T-helper 1 cell treated with Interleukin-12 subunit alpha and Interleukin-12 subunit beta and Interleukin-4 antibody, amounts not matched to agents 30 μg/mL and 1 μg/mL, for 36 hours (primary cell): ENCODE measurements at regions not wholly inside any gene's neighbourhood (a gene's known extent, or its start where the extent isn't known, plus 50 kb on each side); places are given as distances from the start of the nearest gene placed in this dataset.
"Not testable (repeated sequence)": the region's sequence is repeated elsewhere in the genome, so short reads cannot be mapped to it uniquely, and the experiment has no call there.

Experiments used
- H3K27ac Mint-ChIP-seq: one replicate; pipeline ENCODE4 v1.8.0; 2021; ENCODE audit warnings: mild to moderate bottlenecking, mixed read lengths
- H3K27me3 Mint-ChIP-seq: one replicate; pipeline ENCODE4 v1.8.0; 2021; ENCODE audit warnings: low read depth, mixed read lengths
- H3K36me3 Mint-ChIP-seq: one replicate; pipeline ENCODE4 v1.8.0; 2021; ENCODE audit warnings: low read depth, mixed read lengths
- H3K4me1 Mint-ChIP-seq: one replicate; pipeline ENCODE4 v1.8.0; 2021; ENCODE audit warnings: low read depth, mixed read lengths
- H3K4me3 Mint-ChIP-seq: one replicate; pipeline ENCODE4 v1.8.0; 2021; ENCODE audit warnings: mild to moderate bottlenecking, moderate library complexity, mixed read lengths
- H3K9me3 Mint-ChIP-seq: one replicate; pipeline ENCODE4 v1.8.0; 2021; ENCODE audit warnings: mixed read lengths

- Mint-ChIP-seq H3K27ac (no peak overlapping the region), H3K27me3 (no peaks in the 10 kb centered on the region), H3K9me3 (no peaks in the 10 kb centered on the region), H3K4me3 (no peak overlapping the region), H3K36me3 (no peaks in the 10 kb centered on the region), H3K4me1 (no peaks in the 10 kb centered on the region)
Measured at GRCh38 chr4:106801386-106801785, 234.7 kb downstream of the DKK2 start.

DNA sequence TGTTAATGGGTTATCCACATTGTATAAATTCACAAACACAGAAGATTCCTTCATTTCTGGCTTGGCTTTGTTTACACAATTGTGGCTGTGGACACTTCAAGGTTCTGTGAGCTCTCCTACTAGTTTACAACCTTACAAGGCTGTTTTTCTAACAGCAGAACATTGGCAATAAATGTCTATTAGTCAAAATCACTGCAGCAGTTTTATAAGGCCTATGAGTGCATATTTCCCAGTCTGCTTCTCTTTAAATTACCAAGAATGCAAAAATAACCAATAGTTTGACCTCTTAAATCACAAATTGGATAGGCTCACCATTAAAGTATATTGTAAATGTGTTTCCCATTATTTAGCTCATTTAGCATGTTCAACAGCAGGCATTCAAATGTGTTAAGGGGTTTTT, 239.2 kb downstream of the DKK2 start:
- Mint-ChIP-seq H3K27me3 (no peaks in the 10 kb centered on the region), H3K27ac (no peak overlapping the region), H3K36me3 (no peaks in the 10 kb centered on the region), H3K4me3 (no peak overlapping the region), H3K9me3 (no peaks in the 10 kb centered on the region), H3K4me1 (no peaks in the 10 kb centered on the region)

DNA sequence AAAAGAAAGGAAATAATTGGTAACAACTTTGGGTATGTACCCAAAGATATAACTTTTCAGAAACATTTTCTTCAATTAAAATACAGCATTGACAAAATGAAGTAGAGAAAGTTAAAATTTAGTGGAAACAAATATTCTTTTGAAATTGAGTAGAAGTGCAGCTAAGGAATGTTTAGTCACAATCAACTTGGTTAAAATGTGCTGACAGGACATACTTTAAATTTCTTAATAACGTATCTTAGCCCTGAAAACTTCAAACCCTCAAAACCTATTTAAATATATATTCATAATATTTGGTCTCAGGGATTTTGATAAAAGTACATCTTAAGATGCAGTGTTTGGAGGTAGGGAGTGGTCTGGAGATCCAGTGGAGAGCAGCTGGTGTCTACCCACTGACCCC, 240.8 kb downstream of the DKK2 start:
- Mint-ChIP-seq H3K4me3 (no peak overlapping the region), H3K9me3 (no peaks in the 10 kb centered on the region), H3K27me3 (no peaks in the 10 kb centered on the region), H3K27ac (no peak overlapping the region), H3K4me1 (no peaks in the 10 kb centered on the region), H3K36me3 (no peaks in the 10 kb centered on the region)

DNA sequence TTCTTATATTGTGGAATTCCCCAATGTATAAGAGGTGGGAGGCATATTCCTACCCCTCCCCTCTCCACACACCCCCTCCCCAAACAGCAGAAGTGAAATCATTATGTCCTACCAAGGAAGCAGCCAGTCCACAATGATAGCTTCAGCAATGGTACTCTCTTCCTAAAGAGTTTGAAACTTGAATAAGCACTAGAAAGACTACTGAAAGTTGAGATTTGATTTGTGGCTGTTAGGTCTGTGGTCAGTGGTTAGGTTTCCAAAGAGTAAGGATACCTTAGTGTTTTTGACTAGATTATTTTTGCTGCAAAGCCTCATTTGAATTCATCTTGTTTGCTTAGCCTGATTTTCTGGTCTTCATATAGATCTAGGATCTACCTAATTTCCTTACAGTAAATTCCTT, 242.2 kb downstream of the DKK2 start:
- Mint-ChIP-seq H3K27me3 (no peaks in the 10 kb centered on the region), H3K27ac (no peak overlapping the region), H3K9me3 (no peaks in the 10 kb centered on the region), H3K36me3 (no peaks in the 10 kb centered on the region), H3K4me1 (no peaks in the 10 kb centered on the region), H3K4me3 (no peak overlapping the region)

GRCh38 chr4:106775636-106776035, 260.5 kb downstream of the DKK2 start:
- Mint-ChIP-seq H3K36me3 (no peaks in the 10 kb centered on the region), H3K4me3 (no peak overlapping the region), H3K27me3 (no peaks in the 10 kb centered on the region), H3K9me3 (no peaks in the 10 kb centered on the region), H3K4me1 (no peaks in the 10 kb centered on the region), H3K27ac (no peak overlapping the region)

DNA sequence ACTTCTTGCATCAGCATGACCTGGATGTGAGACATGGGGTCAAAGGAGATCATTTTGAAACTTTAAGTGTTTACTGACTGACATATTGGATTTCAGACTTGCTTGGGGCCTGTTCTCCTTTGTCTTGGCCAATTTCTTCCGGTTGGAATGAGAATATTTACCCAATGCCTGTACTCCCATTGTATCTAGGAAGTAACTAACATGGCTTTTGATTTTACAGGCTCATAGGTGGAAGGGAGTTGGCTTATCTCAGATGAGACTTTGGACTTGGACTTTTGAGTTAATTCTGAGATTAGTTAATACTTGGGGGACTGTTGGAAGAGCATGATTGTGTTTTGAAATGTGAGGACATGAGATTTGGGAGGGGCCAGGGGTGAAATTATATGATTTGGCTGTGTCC, 262.1 kb downstream of the DKK2 start:
- H3K4me3 Mint-ChIP-seq, H3K4me1 Mint-ChIP-seq, H3K27me3 Mint-ChIP-seq, H3K36me3 Mint-ChIP-seq, H3K27ac Mint-ChIP-seq, H3K9me3 Mint-ChIP-seq: not testable (repeated sequence)

- no peak overlapping the region for H3K27ac Mint-ChIP-seq
- H3K9me3 Mint-ChIP-seq: no peaks in the 10 kb centered on the region
- H3K4me3 Mint-ChIP-seq: no peak overlapping the region
- no peaks in the 10 kb centered on the region for H3K4me1 Mint-ChIP-seq
- no peaks in the 10 kb centered on the region for H3K27me3 Mint-ChIP-seq
- no peaks in the 10 kb centered on the region for H3K36me3 Mint-ChIP-seq
Measured at GRCh38 chr4:106773076-106773905, 262.8 kb downstream of the DKK2 start.

DNA sequence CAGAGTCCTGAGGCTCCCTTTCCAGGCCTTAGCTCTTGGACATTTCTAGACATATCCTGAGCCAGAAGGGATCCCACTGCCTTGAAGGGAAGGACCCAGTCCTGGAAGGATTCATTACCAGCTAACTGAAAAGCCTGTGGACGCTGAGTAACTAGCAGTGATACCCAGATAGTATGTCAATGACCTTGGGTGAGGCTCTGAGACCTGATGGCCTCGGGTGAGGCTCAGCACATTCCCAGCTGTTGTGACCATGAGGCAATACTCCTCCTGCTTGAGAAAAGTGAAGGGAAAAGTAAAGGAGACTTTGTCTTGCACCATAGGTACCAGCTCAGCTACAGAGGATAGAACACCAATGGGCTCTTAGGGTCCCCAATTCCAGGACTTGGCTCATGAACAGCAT, 268.1 kb downstream of the DKK2 start:
- Mint-ChIP-seq H3K4me1 (no peaks in the 10 kb centered on the region), H3K9me3 (no peaks in the 10 kb centered on the region), H3K4me3 (no peak overlapping the region), H3K27me3 (no peaks in the 10 kb centered on the region), H3K36me3 (no peaks in the 10 kb centered on the region), H3K27ac (no peak overlapping the region)

- Mint-ChIP-seq H3K9me3 (no peaks in the 10 kb centered on the region), H3K27ac (no peak overlapping the region), H3K4me1 (no peaks in the 10 kb centered on the region), H3K27me3 (no peaks in the 10 kb centered on the region), H3K4me3 (no peak overlapping the region), H3K36me3 (no peaks in the 10 kb centered on the region)
Measured at GRCh38 chr4:106766519-106766918, 269.6 kb downstream of the DKK2 start.

- H3K4me1 Mint-ChIP-seq: no peaks in the 10 kb centered on the region
- H3K4me3 Mint-ChIP-seq: no peak overlapping the region
- no peaks in the 10 kb centered on the region for H3K27me3 Mint-ChIP-seq
- no peaks in the 10 kb centered on the region for H3K36me3 Mint-ChIP-seq
- no peaks in the 10 kb centered on the region for H3K9me3 Mint-ChIP-seq
- no peak overlapping the region for H3K27ac Mint-ChIP-seq
Measured at GRCh38 chr4:106764774-106765173, 271.3 kb downstream of the DKK2 start.

- Mint-ChIP-seq H3K27ac (no peak overlapping the region), H3K27me3 (no peaks in the 10 kb centered on the region), H3K4me3 (no peak overlapping the region), H3K4me1 (no peaks in the 10 kb centered on the region), H3K36me3 (no peaks in the 10 kb centered on the region), H3K9me3 (no peaks in the 10 kb centered on the region)
Measured at GRCh38 chr4:106762666-106763443, 273.3 kb downstream of the DKK2 start.

- Mint-ChIP-seq H3K4me3 (no peak overlapping the region), H3K36me3 (no peaks in the 10 kb centered on the region), H3K27ac (no peak overlapping the region), H3K4me1 (no peaks in the 10 kb centered on the region), H3K9me3 (no peaks in the 10 kb centered on the region), H3K27me3 (no peaks in the 10 kb centered on the region)
Measured at GRCh38 chr4:106753426-106753825, 282.7 kb downstream of the DKK2 start.

GRCh38 chr4:106746451-106746850, 289.7 kb downstream of the DKK2 start:
- Mint-ChIP-seq H3K27ac (no peak overlapping the region), H3K4me3 (no peak overlapping the region), H3K9me3 (no peaks in the 10 kb centered on the region), H3K27me3 (no peaks in the 10 kb centered on the region), H3K36me3 (no peaks in the 10 kb centered on the region), H3K4me1 (no peaks in the 10 kb centered on the region)

GRCh38 chr4:106738121-106738520, 298.0 kb downstream of the DKK2 start:
- H3K27ac Mint-ChIP-seq: no peak overlapping the region
- no peaks in the 10 kb centered on the region for H3K4me1 Mint-ChIP-seq
- no peak overlapping the region for H3K4me3 Mint-ChIP-seq
- H3K36me3 Mint-ChIP-seq: no peaks in the 10 kb centered on the region
- no peaks in the 10 kb centered on the region for H3K9me3 Mint-ChIP-seq
- H3K27me3 Mint-ChIP-seq: no peaks in the 10 kb centered on the region

DNA sequence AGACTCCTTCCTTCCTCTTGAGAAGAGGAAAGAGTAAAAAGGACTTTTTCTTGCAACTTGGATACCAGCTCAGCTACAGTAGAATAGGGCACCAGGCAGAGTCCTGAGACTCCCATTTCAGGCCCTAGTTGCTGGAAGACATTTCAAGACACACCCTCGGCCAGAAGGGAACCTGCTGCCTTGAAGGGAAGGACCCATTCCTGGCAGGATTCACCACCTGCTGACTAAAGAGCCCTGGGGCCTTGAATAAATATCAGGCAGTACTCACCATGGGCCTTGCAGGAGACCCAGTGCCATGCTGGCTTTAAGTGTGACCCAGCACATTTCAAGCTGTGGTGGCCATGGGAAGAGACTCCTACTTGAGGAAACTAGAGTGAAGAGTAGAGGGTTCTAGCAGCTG, 317.6 kb downstream of the DKK2 start:
- Mint-ChIP-seq H3K4me3 (no peak overlapping the region), H3K27me3 (no peaks in the 10 kb centered on the region), H3K27ac (no peak overlapping the region), H3K4me1 (no peaks in the 10 kb centered on the region), H3K36me3 (no peaks in the 10 kb centered on the region), H3K9me3 (no peaks in the 10 kb centered on the region)
